Ramos (cell line): ENCODE measurements at regions not wholly inside any gene's neighbourhood (a gene's known extent, or its start where the extent isn't known, plus 50 kb on each side); places are given as distances from the start of the nearest gene placed in this dataset.

Experiments
- in situ Hi-C: fragments of 300-500 bp; cut with MboI; formaldehyde crosslinking; loops from one replicate; pipeline ENCODE4 v1.14.3; 2022; ENCODE audit warnings: low sequenced_read_pairs; ENCODE audit not compliant: unreplicated experiment

- in situ Hi-C loops, result no loop called here
Observed at GRCh38 chr6:168892031-168892430, 361.6 kb downstream of the THBS2 start.

GRCh38 chr6:168890981-168891365, 362.7 kb downstream of the THBS2 start:
- in situ Hi-C loops, result no loop called here

- in situ Hi-C loops, result no loop called here
Observed at GRCh38 chr6:168890306-168890980, 363.2 kb downstream of the THBS2 start.

GRCh38 chr6:168888786-168889345, 364.8 kb downstream of the THBS2 start:
- in situ Hi-C loops, result no loop called here

- in situ Hi-C loops, result no loop called here
Observed at GRCh38 chr6:168888102-168888501, 365.5 kb downstream of the THBS2 start.

- in situ Hi-C loops, result no loop called here
Observed at GRCh38 chr6:168887621-168888020, 366.0 kb downstream of the THBS2 start.

GRCh38 chr6:168886964-168887363, 366.7 kb downstream of the THBS2 start:
- in situ Hi-C loops, result no loop called here

GRCh38 chr6:168885751-168886742, 367.6 kb downstream of the THBS2 start:
- in situ Hi-C loops, result no loop called here

GRCh38 chr6:168885196-168885595, 368.4 kb downstream of the THBS2 start:
- in situ Hi-C loops, result no loop called here

GRCh38 chr6:168884646-168885086, 369.0 kb downstream of the THBS2 start:
- in situ Hi-C loops, result loop anchor here (5.0 kb wide), 1 partner anchor 512 kb away; no protein-coding TSS in a partner anchor

GRCh38 chr6:168884050-168884645, 369.5 kb downstream of the THBS2 start:
- in situ Hi-C loops, result loop anchor here (5.0 kb wide), 1 partner anchor 512 kb away; no protein-coding TSS in a partner anchor

- in situ Hi-C loops, result loop anchor here (5.0 kb wide), 1 partner anchor 511 kb away; no protein-coding TSS in a partner anchor
Observed at GRCh38 chr6:168883410-168884049, 370.1 kb downstream of the THBS2 start.

- in situ Hi-C loops, result loop anchor here (5.0 kb wide), 1 partner anchor 508 kb away; no protein-coding TSS in a partner anchor
Observed at GRCh38 chr6:168880271-168880670, 373.4 kb downstream of the THBS2 start.

GRCh38 chr6:168877821-168878282, 375.8 kb downstream of the THBS2 start:
- in situ Hi-C loops, result no loop called here

GRCh38 chr6:168876956-168877355, 376.7 kb downstream of the THBS2 start:
- in situ Hi-C loops, result no loop called here

GRCh38 chr6:168875811-168876576, 377.7 kb downstream of the THBS2 start:
- in situ Hi-C loops, result no loop called here

GRCh38 chr6:168874637-168875036, 379.0 kb downstream of the THBS2 start:
- in situ Hi-C loops, result no loop called here

- in situ Hi-C loops, result no loop called here
Observed at GRCh38 chr6:168873278-168874190, 380.1 kb downstream of the THBS2 start.
